HG02885 (cell line): ENCODE measurements at regions not wholly inside any gene's neighbourhood (a gene's known extent, or its start where the extent isn't known, plus 50 kb on each side); places are given as distances from the start of the nearest gene placed in this dataset.
A peak's percentile ranks its signal among the peaks of the same experiment; 100 is the strongest.
"Not testable (repeated sequence)": the region's sequence is repeated elsewhere in the genome, so short reads cannot be mapped to it uniquely, and the experiment has no call there.

Experiments used
- ATAC-seq: cut with Tn5 transposase; IDR thresholded peaks from one replicate; pipeline ENCODE4 v1.9.1; 2021; ENCODE audit warnings: mild to moderate bottlenecking; ENCODE audit not compliant: unreplicated experiment, poor library complexity

DNA sequence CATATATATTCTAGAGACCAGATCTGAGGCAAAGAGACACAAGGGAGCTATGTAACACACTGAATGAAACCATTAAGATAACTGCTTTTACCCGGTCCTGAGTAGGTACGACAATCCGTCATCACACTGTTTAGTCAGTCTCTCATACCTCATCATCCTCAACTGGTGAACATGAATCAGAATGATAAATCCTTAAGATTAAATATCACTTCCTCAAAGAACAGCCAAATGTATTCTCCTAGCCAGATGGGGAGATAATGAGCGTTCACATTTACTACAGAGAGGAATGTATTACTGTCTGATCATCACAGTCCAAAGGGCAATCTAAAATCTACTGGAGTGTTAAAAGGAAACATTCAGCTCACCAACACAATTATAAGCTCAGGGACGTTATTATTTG lies 319.4 kb upstream of the STAC start:
- ATAC-seq: no peak

- no peak for ATAC-seq
Measured at GRCh38 chr3:36063992-36064391, 316.3 kb upstream of the STAC start.

- ATAC-seq: no peak
Measured at GRCh38 chr3:36065321-36065720, 315.0 kb upstream of the STAC start.

GRCh38 chr3:36075491-36075890 lies 304.8 kb upstream of the STAC start:
- ATAC-seq: no peak

DNA sequence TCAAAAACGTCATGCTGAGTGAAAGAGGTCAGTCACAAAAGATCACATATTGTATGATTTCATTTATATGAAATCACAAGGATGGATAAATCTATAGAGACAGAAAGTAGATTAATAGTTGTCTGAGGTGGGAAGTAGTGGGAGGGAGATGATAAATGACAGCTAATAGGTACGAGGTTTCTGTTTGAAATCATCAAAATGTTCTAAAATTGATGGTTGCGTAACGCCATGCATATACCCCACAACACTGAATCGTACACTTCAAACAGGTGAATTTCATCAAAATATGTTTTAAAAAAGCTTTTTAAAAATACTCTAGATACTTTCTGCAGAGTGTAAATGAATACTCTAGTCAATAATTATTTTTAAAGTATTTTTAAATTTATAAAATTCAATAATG lies 303.0 kb upstream of the STAC start:
- no peak for ATAC-seq

- ATAC-seq: not testable (repeated sequence)
Measured at GRCh38 chr3:36082958-36083357, 297.3 kb upstream of the STAC start.

DNA sequence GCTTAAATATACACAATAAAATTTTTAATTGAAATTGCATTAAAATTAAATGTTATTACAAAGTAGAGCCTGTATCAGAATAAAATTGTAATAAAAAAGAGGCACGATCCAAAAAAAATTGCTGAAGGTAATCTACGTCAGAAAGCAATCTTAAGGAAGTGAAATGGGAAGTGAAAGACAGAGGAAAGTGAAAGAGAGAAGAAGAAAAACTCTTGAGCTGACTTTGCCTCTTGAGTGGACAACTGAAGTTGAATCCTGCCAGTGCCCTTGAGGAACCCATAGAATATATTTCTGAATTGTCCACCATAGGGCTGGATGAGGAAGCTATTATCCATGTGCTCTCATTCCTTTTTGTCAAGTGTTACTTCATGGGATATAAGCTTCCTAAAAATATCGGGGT lies 285.1 kb upstream of the STAC start:
- peak; percentile 62 for ATAC-seq

GRCh38 chr3:36097209-36097608 lies 283.1 kb upstream of the STAC start:
- no peak for ATAC-seq

GRCh38 chr3:36114353-36114752 lies 266.0 kb upstream of the STAC start:
- ATAC-seq: no peak

- ATAC-seq: no peak
Measured at GRCh38 chr3:36124118-36124796, 256.0 kb upstream of the STAC start.

DNA sequence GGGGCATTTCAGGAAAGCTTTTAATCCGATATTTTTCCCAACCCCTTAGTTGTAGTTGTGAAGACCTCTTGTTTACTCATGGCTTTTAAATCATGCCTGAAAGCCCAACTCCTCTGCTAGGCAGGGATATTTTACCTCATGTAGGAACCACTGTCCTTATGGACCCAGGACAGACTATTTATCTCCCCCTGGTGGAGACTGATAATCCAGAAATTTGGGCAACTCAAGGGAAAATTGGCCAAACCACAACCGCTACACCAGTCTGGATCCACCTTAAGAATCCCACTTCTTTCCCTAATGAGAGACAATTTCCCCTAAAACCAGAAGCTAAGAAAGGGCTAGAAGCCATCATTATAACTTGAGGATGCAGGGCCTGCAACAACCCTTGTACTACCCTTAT lies 248.1 kb upstream of the STAC start:
- no peak for ATAC-seq

- ATAC-seq: no peak
Measured at GRCh38 chr3:36135863-36136262, 244.4 kb upstream of the STAC start.

- no peak for ATAC-seq
Measured at GRCh38 chr3:36142746-36143145, 237.6 kb upstream of the STAC start.

DNA sequence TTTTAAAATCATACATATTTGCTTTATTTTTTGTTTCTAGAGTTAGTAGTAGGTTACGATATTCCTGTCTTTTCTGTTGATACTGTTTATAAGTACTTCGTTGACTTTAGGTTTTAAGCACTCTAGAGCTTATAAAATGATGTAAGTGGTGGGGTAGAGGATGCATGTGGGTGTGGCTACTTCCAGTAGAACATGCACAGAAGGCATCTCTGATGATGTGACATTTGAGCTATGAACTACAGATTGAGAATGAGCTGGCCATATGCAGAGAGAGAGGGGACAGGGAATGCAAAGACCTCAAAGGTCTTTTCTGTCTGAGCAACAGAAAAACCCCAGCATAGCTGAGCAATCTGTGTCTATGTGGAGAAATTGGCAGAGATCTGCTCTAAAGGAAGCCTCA lies 233.9 kb upstream of the STAC start:
- ATAC-seq: no peak

- ATAC-seq: no peak
Measured at GRCh38 chr3:36147934-36148558, 232.3 kb upstream of the STAC start.

DNA sequence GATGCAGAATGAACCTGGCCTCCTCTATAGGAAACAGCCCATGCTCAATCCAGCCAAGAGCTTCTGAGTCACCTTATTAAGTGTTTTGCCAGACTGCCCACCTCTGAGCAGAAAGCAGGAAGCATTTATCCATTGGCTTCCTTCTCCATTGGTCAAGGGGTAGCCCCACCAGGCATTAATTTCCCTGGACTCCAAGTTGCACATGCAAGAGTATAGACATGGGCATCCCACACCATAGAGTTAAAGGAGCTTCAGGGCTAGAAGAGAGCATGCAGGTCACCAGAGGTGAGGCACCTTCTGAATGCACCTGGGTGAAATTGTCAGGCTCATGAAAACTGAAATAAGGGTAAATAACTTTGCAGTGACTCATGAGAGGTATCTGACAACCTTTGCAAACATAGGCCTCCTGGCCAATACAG lies 230.8 kb upstream of the STAC start:
- no peak for ATAC-seq

DNA sequence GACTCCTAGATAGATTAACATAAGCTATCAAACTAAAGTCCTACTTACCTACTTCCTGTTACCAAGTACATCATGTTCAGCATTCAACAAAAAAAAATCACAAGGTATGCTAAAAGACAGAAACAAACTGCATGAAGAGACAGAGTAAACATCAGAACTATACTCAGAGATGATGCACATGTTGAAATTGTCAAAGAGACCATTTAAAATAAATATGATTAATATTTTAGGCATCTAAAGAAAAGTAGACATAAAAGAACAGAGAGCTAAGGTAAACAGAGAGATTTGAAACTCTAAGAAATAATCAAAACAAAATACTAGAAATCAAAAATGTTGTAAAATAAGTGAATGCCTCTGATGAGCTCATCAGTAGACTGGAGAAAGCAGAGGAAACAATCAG lies 224.8 kb upstream of the STAC start:
- ATAC-seq: no peak

- no peak for ATAC-seq
Measured at GRCh38 chr3:36164400-36164799, 215.9 kb upstream of the STAC start.

DNA sequence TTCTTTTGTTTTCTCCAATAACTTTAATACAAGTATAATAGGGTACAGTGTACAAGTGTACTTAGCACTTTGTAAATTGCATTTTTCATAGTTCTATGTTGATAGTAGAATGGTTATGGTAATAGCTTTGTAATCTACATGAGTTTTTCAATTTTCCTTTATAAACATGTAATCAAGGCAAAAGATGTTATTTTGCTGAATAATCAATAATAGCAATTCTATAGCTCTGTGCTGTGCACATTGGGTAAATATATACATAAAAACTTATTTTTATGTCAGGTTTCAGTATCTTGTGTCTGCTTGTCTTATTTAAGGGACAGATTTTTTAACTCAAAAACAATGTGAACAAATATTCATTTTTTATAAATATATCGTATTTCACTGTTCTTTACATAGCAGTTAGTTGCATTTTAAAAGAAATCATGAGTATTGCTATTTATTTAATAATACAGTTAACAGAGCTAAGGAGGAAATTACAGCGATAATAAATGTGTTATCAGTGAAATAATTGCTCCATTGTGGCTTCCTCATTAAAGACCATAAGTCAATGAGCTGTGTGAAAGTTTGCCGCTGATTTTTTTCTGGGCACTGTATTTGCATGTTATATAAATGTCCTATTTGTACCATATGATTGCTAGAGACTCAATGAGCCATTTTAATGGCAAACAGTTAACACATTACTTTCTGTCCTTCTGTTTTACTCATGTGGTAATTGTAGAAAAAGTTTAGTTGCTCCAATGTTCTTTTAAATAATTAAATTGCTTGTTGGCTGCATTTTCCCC lies 214.6 kb upstream of the STAC start:
- no peak for ATAC-seq

DNA sequence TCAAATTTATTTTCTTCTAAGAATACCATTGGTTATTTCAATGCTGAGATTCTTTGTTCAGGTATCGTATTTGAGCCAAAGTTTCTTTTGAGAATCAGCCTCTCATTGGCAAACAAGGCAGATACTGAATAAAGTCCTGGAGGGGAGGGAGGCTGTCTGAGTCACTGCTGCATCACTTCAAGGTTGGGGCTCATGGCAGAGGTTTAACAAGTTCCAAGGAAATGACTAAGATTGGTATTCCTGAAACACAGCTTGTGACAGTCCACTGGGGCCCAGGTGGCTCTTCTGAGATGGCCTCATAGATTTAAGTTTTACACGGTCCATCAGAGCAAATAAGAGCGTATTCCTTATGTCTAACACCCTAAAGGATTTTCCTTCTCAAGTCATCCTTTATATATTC lies 213.8 kb upstream of the STAC start:
- no peak for ATAC-seq

DNA sequence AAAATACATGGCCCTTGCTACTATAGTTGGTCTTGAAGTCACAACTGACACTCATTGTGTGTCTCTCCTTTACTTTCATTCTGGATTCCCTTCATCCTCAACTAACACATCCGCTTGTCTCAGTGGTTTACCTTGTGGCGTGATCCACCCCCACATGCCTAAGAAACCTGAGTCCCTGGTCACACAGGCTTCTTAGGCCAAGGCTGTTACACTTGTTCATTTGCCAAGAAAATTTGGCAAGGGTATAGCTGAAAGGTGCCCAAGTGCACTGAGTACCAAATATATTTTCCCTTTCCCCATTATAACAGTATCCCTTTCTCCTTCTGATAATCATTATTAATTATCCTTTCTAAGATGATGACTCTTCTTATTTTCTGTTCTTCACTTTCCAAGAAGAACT lies 207.6 kb upstream of the STAC start:
- no peak for ATAC-seq
